ENCODE measurements at regions not wholly inside any gene's neighbourhood (a gene's known extent, or its start where the extent isn't known, plus 50 kb on each side); places are given as distances from the start of the nearest gene placed in this dataset.

GRCh38 chr6:14664621-14665315, 547.2 kb downstream of the CD83 start:
- H3K4me1 Mint-ChIP-seq (ENCODE audit: low read depth), result peaks cover 33% of the 10 kb centered on the region
- DNase-seq (no peak), ATAC-seq (replicated peaks in 1 of 2) (no peak)
- no peaks in the 10 kb centered on the region for H3K9me3 Mint-ChIP-seq
- H3K27ac Mint-ChIP-seq, result peak overlapping the region; percentile 34
- H3K4me3 Mint-ChIP-seq, result peak overlapping the region; percentile 51 to 59
- H3K27me3 Mint-ChIP-seq (ENCODE audit: low read depth), result no peaks in the 10 kb centered on the region
- no peaks in the 10 kb centered on the region for H3K36me3 Mint-ChIP-seq (ENCODE audit: insufficient read depth in 2 of 2)

GRCh38 chr6:14665827-14666724, 548.5 kb downstream of the CD83 start:
- Mint-ChIP-seq H3K4me1 (ENCODE audit: low read depth) (peaks cover 40% of the 10 kb centered on the region), H3K27ac (peak overlapping the region; percentile 2), H3K4me3 (peak overlapping the region in 1 of 2 donors; percentile 14), H3K9me3 (no peaks in the 10 kb centered on the region), H3K27me3 (ENCODE audit: low read depth) (no peaks in the 10 kb centered on the region), H3K36me3 (ENCODE audit: insufficient read depth in 2 of 2) (peaks cover 0 to 1% of the 10 kb centered on the region in 2 donors)
- ATAC-seq (replicated peaks in 1 of 2) (peak; percentile 87 to 92), DNase-seq (peak; percentile 84 to 86)

- H3K9me3 Mint-ChIP-seq, result no peaks in the 10 kb centered on the region
Observed at GRCh38 chr6:14670806-14671205, 553.2 kb downstream of the CD83 start.

GRCh38 chr6:14671261-14671681, 553.7 kb downstream of the CD83 start:
- DNase-seq, result no peak
- Mint-ChIP-seq H3K4me1 (ENCODE audit: low read depth) (peaks cover 61% of the 10 kb centered on the region), H3K36me3 (ENCODE audit: insufficient read depth in 2 of 2) (peaks cover 0 to 1% of the 10 kb centered on the region in 2 donors), H3K27ac (no peak overlapping the region), H3K4me3 (no peak overlapping the region), H3K27me3 (ENCODE audit: low read depth) (no peaks in the 10 kb centered on the region), H3K9me3 (no peaks in the 10 kb centered on the region)
- ATAC-seq (replicated peaks in 1 of 2), result no peak

More at GRCh38 chr6:14670806-14671205, 553.2 kb downstream of the CD83 start:
- H3K27ac Mint-ChIP-seq, result no peak overlapping the region
- H3K36me3 Mint-ChIP-seq (ENCODE audit: insufficient read depth in 2 of 2), result peaks cover 0 to 1% of the 10 kb centered on the region in 2 donors
- DNase-seq (no peak), ATAC-seq (replicated peaks in 1 of 2) (no peak)
- no peaks in the 10 kb centered on the region for H3K27me3 Mint-ChIP-seq (ENCODE audit: low read depth)
- no peak overlapping the region for H3K4me3 Mint-ChIP-seq
- H3K4me1 Mint-ChIP-seq (ENCODE audit: low read depth), result peaks cover 61% of the 10 kb centered on the region

DNA sequence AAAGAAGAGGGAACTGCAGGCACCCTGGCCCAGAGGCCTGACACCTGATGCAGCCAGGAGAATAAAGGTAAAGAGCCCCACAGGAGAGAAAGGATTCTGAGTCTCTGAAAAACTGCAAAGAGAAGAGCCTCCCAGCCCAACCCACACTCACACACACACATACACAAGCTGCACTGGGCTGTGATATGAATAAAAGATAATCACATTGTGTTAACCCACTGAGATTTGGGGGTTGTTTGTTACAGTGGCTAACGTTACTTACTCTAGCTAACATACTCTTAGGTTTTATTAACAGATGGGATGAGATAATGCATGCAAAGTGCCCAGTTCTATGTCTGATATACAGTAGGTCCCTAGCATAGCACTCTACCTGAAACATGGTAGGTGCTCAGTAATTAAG, 554.4 kb downstream of the CD83 start:
- H3K27ac Mint-ChIP-seq, result no peak overlapping the region
- DNase-seq (no peak), ATAC-seq (replicated peaks in 1 of 2) (no peak)
- peaks cover 0 to 1% of the 10 kb centered on the region in 2 donors for H3K36me3 Mint-ChIP-seq (ENCODE audit: insufficient read depth in 2 of 2)
- peaks cover 0 to 2% of the 10 kb centered on the region in 2 donors for H3K9me3 Mint-ChIP-seq
- H3K4me3 Mint-ChIP-seq, result no peak overlapping the region
- peaks cover 61% of the 10 kb centered on the region for H3K4me1 Mint-ChIP-seq (ENCODE audit: low read depth)
- H3K27me3 Mint-ChIP-seq (ENCODE audit: low read depth), result no peaks in the 10 kb centered on the region

DNA sequence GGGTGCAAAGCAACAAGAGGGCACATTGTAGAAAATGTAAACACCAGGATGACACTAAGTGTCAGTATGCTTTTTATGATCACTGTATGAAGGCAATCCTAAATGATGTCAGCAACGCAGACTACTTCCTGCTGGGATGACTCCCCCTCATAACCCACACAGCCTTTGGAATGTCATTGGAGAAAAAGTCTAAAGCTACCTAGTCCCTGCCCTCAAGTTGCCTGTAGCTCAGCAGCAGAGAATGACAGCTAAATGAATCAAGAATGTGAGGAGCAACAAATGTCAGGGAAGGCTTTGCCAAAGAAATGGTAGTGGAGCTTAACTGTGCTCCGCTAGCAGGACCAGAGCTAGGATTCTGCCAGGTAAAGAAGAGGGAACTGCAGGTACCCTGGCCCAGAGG, 555.6 kb downstream of the CD83 start:
- no peak for DNase-seq
- Mint-ChIP-seq H3K4me3 (peak overlapping the region in 1 of 2 donors; percentile 35), H3K9me3 (peaks cover 0 to 4% of the 10 kb centered on the region in 2 donors), H3K27me3 (ENCODE audit: low read depth) (no peaks in the 10 kb centered on the region), H3K4me1 (ENCODE audit: low read depth) (peaks cover 69% of the 10 kb centered on the region), H3K27ac (no peak overlapping the region), H3K36me3 (ENCODE audit: insufficient read depth in 2 of 2) (peaks cover 1 to 2% of the 10 kb centered on the region in 2 donors)
- ATAC-seq (replicated peaks in 1 of 2), result no peak

GRCh38 chr6:14674458-14674857, 556.9 kb downstream of the CD83 start:
- no peak for DNase-seq
- Mint-ChIP-seq H3K36me3 (ENCODE audit: insufficient read depth in 2 of 2) (peaks cover 1 to 2% of the 10 kb centered on the region in 2 donors), H3K4me1 (ENCODE audit: low read depth) (peaks cover 69% of the 10 kb centered on the region), H3K4me3 (peak overlapping the region in 1 of 2 donors; percentile 61), H3K27ac (peak overlapping the region; percentile 98), H3K27me3 (ENCODE audit: low read depth) (no peaks in the 10 kb centered on the region), H3K9me3 (peaks cover 0 to 4% of the 10 kb centered on the region in 2 donors)
- peak; percentile 15 to 33 for ATAC-seq (replicated peaks in 1 of 2)

DNA sequence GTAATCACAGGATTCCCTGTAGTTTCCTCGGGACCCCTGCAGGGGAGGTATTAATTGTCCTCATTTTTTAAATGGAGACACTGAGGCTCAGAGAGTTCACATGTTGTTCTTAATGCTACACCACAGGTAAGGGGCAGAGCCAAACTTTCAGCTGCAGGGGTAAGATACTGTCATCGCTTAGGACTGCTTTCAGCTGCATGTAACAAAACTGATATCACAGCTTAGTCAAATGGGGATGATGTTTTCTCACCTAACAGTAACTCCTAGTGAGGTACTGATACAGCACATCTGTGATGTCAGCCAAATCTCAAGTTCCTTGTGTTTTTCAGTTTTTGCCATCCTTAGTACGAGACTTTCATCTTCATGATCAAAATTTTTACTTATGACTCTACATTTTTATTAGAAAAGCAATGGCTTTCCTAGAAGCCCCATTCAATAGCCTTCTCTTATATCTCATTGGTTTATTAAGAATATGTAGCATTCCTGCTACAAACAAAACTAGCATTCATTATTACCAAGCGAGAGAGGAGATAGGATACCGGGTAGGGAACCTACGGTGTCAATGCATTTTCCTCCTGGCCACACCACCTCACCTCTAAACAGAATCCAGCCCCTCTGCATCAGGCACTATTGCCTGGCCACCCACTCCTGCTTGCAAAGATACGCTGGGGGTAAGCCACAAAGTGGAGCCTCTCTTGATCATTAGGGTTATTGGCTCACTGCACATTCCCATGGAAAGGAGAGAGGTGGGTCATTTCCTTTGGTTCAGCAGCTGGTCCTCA, 557.5 kb downstream of the CD83 start:
- peak; percentile 96 to 97 for ATAC-seq (replicated peaks in 1 of 2)
- peaks cover 69% of the 10 kb centered on the region for H3K4me1 Mint-ChIP-seq (ENCODE audit: low read depth)
- peaks cover under 1 to 2% of the 10 kb centered on the region in 2 donors for H3K36me3 Mint-ChIP-seq (ENCODE audit: insufficient read depth in 2 of 2)
- H3K27me3 Mint-ChIP-seq (ENCODE audit: low read depth), result no peaks in the 10 kb centered on the region
- H3K9me3 Mint-ChIP-seq, result peaks cover 0 to 4% of the 10 kb centered on the region in 2 donors
- peak; percentile 34 to 50 for DNase-seq
- peak overlapping the region; percentile 56 to 61 for H3K4me3 Mint-ChIP-seq
- H3K27ac Mint-ChIP-seq, result peak overlapping the region; percentile 98

- DNase-seq (no peak), ATAC-seq (replicated peaks in 1 of 2) (peak; percentile 43 to 47)
- peaks cover 63% of the 10 kb centered on the region for H3K4me1 Mint-ChIP-seq (ENCODE audit: low read depth)
- no peaks in the 10 kb centered on the region for H3K27me3 Mint-ChIP-seq (ENCODE audit: low read depth)
- peak overlapping the region; percentile 56 to 61 for H3K4me3 Mint-ChIP-seq
- H3K36me3 Mint-ChIP-seq (ENCODE audit: insufficient read depth in 2 of 2), result peaks cover 0 to 2% of the 10 kb centered on the region in 2 donors
- H3K9me3 Mint-ChIP-seq, result peaks cover 0 to 4% of the 10 kb centered on the region in 2 donors
- peak overlapping the region; percentile 98 for H3K27ac Mint-ChIP-seq
Observed at GRCh38 chr6:14676064-14676463, 558.5 kb downstream of the CD83 start.

- Mint-ChIP-seq H3K27me3 (ENCODE audit: low read depth) (no peaks in the 10 kb centered on the region), H3K4me1 (ENCODE audit: low read depth) (peaks cover 59% of the 10 kb centered on the region), H3K9me3 (peaks cover 0 to 4% of the 10 kb centered on the region in 2 donors), H3K4me3 (no peak overlapping the region), H3K27ac (peak overlapping the region; percentile 17), H3K36me3 (ENCODE audit: insufficient read depth in 2 of 2) (peaks cover 0 to 2% of the 10 kb centered on the region in 2 donors)
- no peak for ATAC-seq (replicated peaks in 1 of 2)
- DNase-seq, result no peak
Observed at GRCh38 chr6:14676977-14677781, 559.6 kb downstream of the CD83 start.

DNA sequence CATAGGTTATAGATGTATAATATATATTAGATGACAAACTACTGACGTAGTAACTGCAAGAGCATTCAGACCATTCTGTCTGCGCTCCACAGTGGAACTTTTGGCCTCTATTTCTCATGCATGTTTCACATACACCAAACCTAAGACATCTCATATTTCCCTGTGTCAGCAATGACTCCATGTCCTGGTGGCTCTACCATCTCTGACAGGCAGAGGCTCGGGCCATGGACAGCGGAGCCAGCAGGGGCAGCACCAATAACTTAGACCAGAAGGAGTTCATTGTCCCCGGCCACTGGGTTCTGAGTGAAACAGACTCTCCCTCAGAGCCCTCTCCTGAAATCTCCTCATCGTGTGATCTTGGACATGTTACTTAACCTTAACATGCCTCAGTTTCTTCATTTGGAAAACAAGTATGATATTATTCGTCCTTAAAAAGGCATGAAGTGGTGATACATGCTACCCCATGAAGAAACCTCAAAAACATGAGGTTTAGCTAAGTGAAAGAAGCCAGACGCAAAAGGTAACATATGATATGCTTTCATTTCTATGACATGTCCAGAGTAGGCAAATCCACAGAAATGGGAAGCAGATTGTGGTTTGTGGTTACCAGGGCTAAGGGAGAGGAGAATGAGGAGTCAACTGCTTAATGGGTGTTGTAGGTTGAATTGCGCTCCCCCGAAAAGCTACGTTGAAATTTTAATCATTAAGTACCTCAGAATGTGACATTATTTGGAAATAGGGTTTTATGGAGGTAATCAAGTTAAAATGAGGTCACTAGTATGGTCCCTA, 564.0 kb upstream of the JARID2 start:
- Mint-ChIP-seq H3K27ac (no peak overlapping the region), H3K4me3 (no peak overlapping the region), H3K4me1 (ENCODE audit: low read depth) (peaks cover 20% of the 10 kb centered on the region), H3K9me3 (peaks cover 2 to 4% of the 10 kb centered on the region in 2 donors), H3K36me3 (ENCODE audit: insufficient read depth in 2 of 2) (peaks cover 0 to 2% of the 10 kb centered on the region in 2 donors), H3K27me3 (ENCODE audit: low read depth) (no peaks in the 10 kb centered on the region)
- ATAC-seq (replicated peaks in 1 of 2) (no peak), DNase-seq (no peak)

Measured in activated T-cell treated with anti-CD3 and anti-CD28 coated beads, Interleukin-2, amount 50 U/mL, for 72 hours (primary cell).